ENCODE measurements at regions not wholly inside any gene's neighbourhood (a gene's known extent, or its start where the extent isn't known, plus 50 kb on each side); places are given as distances from the start of the nearest gene placed in this dataset.

DNA sequence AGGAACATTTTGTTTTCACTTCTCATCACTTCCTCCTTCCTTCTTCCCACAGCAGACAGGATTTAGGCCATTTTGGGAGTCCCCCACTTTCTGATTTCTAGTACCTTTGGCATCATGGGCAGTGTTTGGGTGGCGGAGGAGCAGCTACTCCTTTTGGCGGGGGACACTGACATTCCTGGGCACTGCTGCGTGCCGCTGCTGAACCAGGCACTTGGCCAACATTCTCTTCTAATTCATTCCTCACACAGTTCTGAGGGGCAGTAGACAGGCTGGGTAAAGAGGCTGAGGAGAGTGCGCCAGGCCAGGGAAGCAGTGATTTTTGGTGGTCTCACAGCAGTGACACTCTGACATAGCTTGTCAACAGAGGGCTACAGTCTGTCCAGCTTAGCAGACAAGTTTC lies 270.2 kb downstream of the LOXHD1 start:
- TF ChIP-seq, protein P1, sequence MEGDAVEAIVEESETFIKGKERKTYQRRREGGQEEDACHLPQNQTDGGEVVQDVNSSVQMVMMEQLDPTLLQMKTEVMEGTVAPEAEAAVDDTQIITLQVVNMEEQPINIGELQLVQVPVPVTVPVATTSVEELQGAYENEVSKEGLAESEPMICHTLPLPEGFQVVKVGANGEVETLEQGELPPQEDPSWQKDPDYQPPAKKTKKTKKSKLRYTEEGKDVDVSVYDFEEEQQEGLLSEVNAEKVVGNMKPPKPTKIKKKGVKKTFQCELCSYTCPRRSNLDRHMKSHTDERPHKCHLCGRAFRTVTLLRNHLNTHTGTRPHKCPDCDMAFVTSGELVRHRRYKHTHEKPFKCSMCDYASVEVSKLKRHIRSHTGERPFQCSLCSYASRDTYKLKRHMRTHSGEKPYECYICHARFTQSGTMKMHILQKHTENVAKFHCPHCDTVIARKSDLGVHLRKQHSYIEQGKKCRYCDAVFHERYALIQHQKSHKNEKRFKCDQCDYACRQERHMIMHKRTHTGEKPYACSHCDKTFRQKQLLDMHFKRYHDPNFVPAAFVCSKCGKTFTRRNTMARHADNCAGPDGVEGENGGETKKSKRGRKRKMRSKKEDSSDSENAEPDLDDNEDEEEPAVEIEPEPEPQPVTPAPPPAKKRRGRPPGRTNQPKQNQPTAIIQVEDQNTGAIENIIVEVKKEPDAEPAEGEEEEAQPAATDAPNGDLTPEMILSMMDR (IDR thresholded peaks at IDR 0.05; ENCODE audit: low read depth, low read length), result no peak
- TF ChIP-seq EZH2phosphoT487 (IDR thresholded peaks at IDR 0.05; ENCODE audit: low read depth), result no peak

All from OCI-LY3 (cell line).